ENCODE measurements at regions not wholly inside any gene's neighbourhood (a gene's known extent, or its start where the extent isn't known, plus 50 kb on each side); places are given as distances from the start of the nearest gene placed in this dataset.

DNA sequence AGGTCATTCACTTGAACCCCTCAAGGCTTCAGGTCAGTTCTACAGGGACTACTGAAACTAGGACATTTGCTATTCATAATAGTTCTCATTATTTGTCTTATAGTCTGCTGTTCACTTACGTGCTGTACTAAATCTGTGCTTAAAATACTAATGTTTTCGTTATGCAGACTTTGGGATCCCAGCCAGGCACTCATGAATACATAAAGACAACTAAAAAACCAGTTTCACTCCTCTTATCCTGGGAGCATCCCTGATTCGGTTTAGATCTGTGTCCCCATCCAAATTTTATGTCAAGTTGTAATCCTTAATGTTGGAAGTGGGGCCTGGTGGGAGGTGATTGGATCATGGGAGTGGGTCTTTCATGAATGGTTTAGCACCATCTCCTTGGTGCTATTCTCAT lies 1291.8 kb downstream of the CDH11 start:
- DNase-seq (no peak), ATAC-seq (no peak)
- no peaks in the 10 kb centered on the region for H3K4me1 ChIP-seq
- intact Hi-C loops (cut with DNase I) = no loop called here
- H3K27me3 ChIP-seq = no peaks in the 10 kb centered on the region
- WGBS, 4 donors = 60 to 78% (median 63%) methylated on average over 3 of the region's 3 CpGs
- H3K9me3 ChIP-seq = no peaks in the 10 kb centered on the region
- no peaks in the 10 kb centered on the region for H3K36me3 ChIP-seq
- H3K27ac ChIP-seq = no peak overlapping the region
- TF ChIP-seq, protein P1, sequence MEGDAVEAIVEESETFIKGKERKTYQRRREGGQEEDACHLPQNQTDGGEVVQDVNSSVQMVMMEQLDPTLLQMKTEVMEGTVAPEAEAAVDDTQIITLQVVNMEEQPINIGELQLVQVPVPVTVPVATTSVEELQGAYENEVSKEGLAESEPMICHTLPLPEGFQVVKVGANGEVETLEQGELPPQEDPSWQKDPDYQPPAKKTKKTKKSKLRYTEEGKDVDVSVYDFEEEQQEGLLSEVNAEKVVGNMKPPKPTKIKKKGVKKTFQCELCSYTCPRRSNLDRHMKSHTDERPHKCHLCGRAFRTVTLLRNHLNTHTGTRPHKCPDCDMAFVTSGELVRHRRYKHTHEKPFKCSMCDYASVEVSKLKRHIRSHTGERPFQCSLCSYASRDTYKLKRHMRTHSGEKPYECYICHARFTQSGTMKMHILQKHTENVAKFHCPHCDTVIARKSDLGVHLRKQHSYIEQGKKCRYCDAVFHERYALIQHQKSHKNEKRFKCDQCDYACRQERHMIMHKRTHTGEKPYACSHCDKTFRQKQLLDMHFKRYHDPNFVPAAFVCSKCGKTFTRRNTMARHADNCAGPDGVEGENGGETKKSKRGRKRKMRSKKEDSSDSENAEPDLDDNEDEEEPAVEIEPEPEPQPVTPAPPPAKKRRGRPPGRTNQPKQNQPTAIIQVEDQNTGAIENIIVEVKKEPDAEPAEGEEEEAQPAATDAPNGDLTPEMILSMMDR (IDR thresholded peaks at IDR 0.05) = no peak
- no peak for TF ChIP-seq POLR2A (IDR thresholded peaks at IDR 0.05)
- no peak overlapping the region for H3K4me3 ChIP-seq

DNA sequence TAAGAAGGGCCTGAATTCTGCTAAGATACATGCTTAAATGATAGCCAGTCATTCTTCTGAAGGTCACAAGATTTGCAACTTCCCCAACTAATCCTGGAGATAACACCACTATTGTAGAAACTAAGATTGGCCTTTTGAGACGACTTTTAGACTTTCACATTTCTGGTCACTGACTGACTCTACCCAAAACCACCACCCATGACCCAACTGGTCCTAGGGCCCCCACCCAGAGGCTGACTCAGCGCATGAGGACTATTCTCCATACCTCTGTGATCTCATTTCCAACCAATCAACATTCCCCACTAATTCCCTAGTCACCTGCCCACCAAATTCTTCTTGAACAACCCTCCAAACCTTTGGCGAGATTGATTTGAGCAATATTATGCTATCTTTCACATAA lies 1299.0 kb downstream of the CDH11 start:
- DNase-seq (no peak), ATAC-seq (no peak)
- TF ChIP-seq, protein P1 (IDR thresholded peaks at IDR 0.05) = no peak
- TF ChIP-seq POLR2A (IDR thresholded peaks at IDR 0.05) = no peak
- Histone ChIP-seq H3K27ac (no peak overlapping the region), H3K36me3 (no peaks in the 10 kb centered on the region), H3K4me3 (no peak overlapping the region), H3K9me3 (no peaks in the 10 kb centered on the region), H3K4me1 (no peaks in the 10 kb centered on the region), H3K27me3 (no peaks in the 10 kb centered on the region)
- intact Hi-C loops (cut with DNase I) = no loop called here
- WGBS, 4 donors = 71 to 82% (median 80%) methylated on average over 3 of the region's 3 CpGs

DNA sequence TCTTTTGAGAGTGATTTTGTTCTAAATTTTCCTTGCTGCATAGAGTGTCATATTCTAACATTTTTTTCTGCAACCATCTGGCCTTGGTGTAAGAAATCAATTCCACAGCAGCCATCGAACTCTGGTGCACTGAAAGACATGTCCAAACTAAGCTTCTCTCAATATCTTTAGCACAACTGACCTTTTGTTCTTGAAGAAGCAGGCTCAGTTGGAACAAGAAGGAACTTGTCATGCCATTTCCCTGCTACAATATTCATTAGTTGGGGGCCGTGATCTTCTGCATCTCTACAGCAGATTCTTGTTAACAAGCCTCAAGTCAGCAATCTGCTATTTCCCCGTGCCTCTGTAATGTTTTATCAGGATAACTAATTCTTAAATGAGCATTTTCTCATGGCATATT lies 1305.6 kb downstream of the CDH11 start:
- Histone ChIP-seq H3K27ac (no peak overlapping the region), H3K36me3 (no peaks in the 10 kb centered on the region), H3K4me1 (no peaks in the 10 kb centered on the region), H3K27me3 (no peaks in the 10 kb centered on the region), H3K4me3 (no peak overlapping the region), H3K9me3 (no peaks in the 10 kb centered on the region)
- DNase-seq (no peak), ATAC-seq (no peak)
- no peak for TF ChIP-seq POLR2A (IDR thresholded peaks at IDR 0.05)
- TF ChIP-seq, protein P1 (IDR thresholded peaks at IDR 0.05) = no peak
- intact Hi-C loops (cut with DNase I) = no loop called here
- 56 to 65% (median 57%) methylated on average over 3 of the region's 3 CpGs for WGBS, 4 donors

DNA sequence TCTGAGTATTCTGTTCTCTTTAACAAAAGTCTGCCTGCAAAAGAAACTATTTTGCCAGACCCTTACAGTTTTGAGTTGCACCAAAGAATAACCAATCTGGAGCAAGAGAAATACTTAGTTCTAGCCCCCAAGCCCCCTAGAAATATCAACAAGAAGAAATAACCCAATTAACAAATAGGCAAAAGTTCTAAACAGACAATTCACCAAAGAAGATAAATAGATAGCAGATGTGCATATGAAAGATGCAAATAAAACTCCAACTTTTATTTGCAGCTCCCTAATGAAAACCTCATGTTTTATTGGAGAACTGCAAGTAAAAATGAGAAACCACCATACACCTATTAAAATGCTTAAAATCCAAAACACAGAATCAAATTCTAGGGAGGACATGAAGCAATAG lies 1308.0 kb downstream of the CDH11 start:
- no peaks in the 10 kb centered on the region for H3K9me3 ChIP-seq
- ATAC-seq (no peak), DNase-seq (no peak)
- H3K4me3 ChIP-seq = no peak overlapping the region
- TF ChIP-seq POLR2A (IDR thresholded peaks at IDR 0.05) = no peak
- TF ChIP-seq, protein P1 (IDR thresholded peaks at IDR 0.05) = no peak
- H3K27ac ChIP-seq = no peak overlapping the region
- no peaks in the 10 kb centered on the region for H3K36me3 ChIP-seq
- H3K4me1 ChIP-seq = no peaks in the 10 kb centered on the region
- intact Hi-C loops (cut with DNase I) = no loop called here
- no peaks in the 10 kb centered on the region for H3K27me3 ChIP-seq
